AG04449 (cell line): ENCODE measurements at regions not wholly inside any gene's neighbourhood (a gene's known extent, or its start where the extent isn't known, plus 50 kb on each side); places are given as distances from the start of the nearest gene placed in this dataset.

Experiments used
- CTCF ChIA-PET: fragments of 350-600 bp; formaldehyde crosslinking; extraction: SDS; loops from one replicate; lab custom pipeline; 2021; ENCODE audit warnings: antibody characterized with exemption; lab: Yijun Ruan, JAX
- POLR2A ChIA-PET: fragments of 400-600, 350-600 bp; formaldehyde crosslinking; extraction: SDS; loops from one replicate; lab custom pipeline; 2020; ENCODE audit warnings: antibody characterized with exemption, inconsistent platforms; lab: Yijun Ruan, JAX
- DNase-seq: peaks from one replicate; pipeline ENCODE4 v3.0.0-alpha.2; 2010; ENCODE audit warnings: low read depth, low spot score
- H3K4me3 ChIP-seq: 2 replicates; pipeline ENCODE4 v1.5.1; 2011; ENCODE audit warnings: low read depth, mild to moderate bottlenecking, control low read depth, low read length
- TF ChIP-seq, protein P1 (sequence below): IDR thresholded peaks from one replicate; pipeline ENCODE4 v1.5.1; 2011; ENCODE audit warnings: mild to moderate bottlenecking, moderate library complexity, low read length, control low read depth, inconsistent platforms; ENCODE audit not compliant: insufficient read depth; ENCODE audit errors: missing control alignments

DNA sequence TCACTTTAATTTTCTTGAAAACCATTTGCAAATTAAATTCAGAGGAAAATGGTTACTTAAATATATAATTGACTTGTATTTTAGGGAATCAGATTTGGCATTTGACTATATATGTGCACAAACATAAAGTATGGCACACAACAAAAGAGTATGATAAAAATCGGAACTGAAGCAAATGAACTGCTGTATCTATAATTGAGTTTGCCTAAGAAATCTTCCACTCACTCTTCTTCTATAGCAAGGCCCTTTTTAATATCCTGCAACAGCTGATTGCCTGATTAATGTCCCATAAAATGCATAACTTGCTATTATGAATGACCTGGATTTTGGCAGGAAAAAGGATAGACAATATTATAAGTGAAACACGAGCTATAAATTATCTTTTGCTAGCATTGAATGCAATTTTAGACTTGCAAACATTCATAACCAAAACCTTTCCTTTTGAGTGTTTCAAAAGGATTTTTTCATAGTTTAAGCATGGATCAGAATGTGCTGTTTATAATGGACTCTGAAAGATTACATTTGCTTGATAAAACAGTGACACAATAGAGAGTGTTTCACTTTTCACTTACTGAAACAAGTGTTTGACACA is 2204.3 kb downstream of the MRPL39 start:
- no peak overlapping the region for H3K4me3 ChIP-seq
- CTCF ChIA-PET = no interaction called here
- DNase-seq = no peak
- POLR2A ChIA-PET = no interaction called here
- TF ChIP-seq, protein P1, sequence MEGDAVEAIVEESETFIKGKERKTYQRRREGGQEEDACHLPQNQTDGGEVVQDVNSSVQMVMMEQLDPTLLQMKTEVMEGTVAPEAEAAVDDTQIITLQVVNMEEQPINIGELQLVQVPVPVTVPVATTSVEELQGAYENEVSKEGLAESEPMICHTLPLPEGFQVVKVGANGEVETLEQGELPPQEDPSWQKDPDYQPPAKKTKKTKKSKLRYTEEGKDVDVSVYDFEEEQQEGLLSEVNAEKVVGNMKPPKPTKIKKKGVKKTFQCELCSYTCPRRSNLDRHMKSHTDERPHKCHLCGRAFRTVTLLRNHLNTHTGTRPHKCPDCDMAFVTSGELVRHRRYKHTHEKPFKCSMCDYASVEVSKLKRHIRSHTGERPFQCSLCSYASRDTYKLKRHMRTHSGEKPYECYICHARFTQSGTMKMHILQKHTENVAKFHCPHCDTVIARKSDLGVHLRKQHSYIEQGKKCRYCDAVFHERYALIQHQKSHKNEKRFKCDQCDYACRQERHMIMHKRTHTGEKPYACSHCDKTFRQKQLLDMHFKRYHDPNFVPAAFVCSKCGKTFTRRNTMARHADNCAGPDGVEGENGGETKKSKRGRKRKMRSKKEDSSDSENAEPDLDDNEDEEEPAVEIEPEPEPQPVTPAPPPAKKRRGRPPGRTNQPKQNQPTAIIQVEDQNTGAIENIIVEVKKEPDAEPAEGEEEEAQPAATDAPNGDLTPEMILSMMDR = no peak

DNA sequence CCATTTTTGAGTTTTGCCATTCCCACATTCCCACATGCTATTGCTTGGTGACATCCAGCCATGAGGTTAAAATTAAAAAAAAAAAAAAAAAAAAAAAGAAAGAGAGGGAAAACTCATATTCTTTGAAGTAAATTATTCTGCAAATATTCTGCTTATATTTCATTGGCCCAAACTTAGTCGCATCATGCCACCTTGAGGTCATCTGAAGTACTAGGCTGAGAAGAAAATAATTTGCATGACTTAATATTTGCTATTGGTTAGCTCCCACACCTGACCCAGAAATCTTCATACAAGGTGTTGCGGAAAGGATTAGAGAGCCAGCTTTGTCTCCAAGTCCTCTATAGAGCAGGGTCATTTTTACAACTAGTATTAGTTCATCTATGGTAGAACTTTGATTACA is 2206.0 kb downstream of the MRPL39 start:
- TF ChIP-seq, protein P1 = no peak
- POLR2A ChIA-PET = no interaction called here

DNA sequence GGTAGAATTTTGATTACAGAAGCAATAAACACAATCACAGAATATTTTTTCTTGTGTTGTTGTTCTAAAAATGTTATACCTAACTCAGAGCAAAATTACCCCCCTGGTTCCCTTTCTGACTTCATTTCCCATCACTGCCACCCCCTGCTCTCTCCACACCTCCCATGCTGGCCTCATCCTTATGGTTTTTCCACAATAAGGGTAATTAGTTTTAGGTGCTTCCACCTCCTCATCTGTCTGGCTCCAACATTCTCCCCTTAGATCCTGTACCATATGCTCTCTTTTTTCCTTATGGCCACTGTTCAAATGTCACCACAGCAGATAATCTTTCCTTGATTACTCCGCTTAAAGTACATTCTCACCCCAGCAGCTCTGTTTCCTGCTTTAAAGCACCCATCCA is 2208.6 kb downstream of the MRPL39 start:
- no peak for DNase-seq
- ChIA-PET POLR2A (no interaction called here), CTCF (no interaction called here)
- no peak overlapping the region for H3K4me3 ChIP-seq
- TF ChIP-seq, protein P1 = no peak

More for the DNA sequence above, 2206.0 kb downstream of the MRPL39 start:
- CTCF ChIA-PET = no interaction called here
- no peak for DNase-seq
- no peak overlapping the region for H3K4me3 ChIP-seq

DNA sequence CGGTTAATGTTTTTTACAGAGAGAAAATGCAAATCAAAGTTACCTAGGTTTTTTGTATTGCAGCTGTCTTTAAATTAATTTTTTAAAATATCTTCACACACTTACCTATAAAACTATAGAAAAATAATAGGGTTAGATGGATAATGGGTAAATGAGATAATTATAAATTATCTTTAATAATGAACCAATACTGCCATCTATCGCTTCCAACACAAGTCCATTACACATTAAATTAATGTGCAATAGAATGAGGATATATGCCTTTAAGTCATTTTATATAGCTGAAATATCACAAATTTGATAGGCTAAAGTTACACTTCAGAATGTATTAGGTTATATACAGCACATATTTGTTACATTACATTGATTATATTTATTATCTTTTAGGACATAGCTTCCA is 2212.8 kb downstream of the MRPL39 start:
- H3K4me3 ChIP-seq = no peak overlapping the region
- no peak for DNase-seq
- POLR2A ChIA-PET = no interaction called here
- TF ChIP-seq, protein P1 = no peak
- CTCF ChIA-PET = no interaction called here

DNA sequence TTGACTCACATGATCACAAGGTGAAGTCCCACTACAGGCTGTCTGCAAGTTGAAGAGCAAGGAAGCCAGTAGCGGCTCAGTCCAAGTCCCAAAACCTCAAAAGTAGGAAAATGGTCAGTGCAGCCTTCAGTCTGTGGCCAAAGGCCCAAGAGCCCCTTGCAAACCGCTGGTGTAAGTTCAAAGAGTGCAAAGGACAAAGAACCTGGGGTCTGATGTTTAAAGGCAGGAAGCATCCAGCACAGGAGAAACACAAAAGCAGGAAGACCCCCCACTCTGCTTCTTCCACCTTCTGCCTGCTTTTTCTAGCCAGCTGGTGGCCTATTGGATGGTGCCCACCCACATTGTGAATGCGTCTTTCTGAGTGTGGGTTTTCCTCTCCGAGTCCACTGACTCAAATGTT is 2222.6 kb downstream of the MRPL39 start:
- CTCF ChIA-PET = no interaction called here
- DNase-seq = no peak
- POLR2A ChIA-PET = no interaction called here
- no peak overlapping the region for H3K4me3 ChIP-seq
- TF ChIP-seq, protein P1 = no peak

DNA sequence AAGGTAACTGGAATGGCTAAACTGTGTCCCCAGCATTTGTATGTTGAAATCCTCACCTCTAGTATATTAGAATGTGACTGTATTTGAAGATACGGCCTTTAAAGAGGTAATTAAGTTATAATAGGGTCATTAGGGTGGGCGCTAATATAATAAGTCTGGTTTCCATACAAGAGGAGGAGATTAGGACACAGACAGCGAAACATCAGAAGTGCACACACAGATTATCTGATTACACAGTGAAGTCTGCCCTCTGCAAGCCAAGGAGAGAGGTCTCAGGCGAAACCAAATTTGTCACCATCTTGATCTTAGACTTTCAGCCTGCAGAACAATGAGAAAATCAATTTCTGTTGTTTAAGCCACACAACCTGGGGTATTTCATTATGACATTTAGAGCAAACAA is 2233.1 kb downstream of the MRPL39 start:
- H3K4me3 ChIP-seq = no peak overlapping the region
- ChIA-PET CTCF (no interaction called here), POLR2A (no interaction called here)
- no peak for DNase-seq
- TF ChIP-seq, protein P1 = no peak
